ENCODE measurements at regions not wholly inside any gene's neighbourhood (a gene's known extent, or its start where the extent isn't known, plus 50 kb on each side); places are given as distances from the start of the nearest gene placed in this dataset.

- DNase-seq, result no peak
Observed at GRCh38 chr15:70257573-70258248, 160.0 kb upstream of the TLE3 start.

- no peak for DNase-seq
Observed at GRCh38 chr15:70257047-70257446, 159.3 kb upstream of the TLE3 start.

GRCh38 chr15:70254311-70254869, 156.7 kb upstream of the TLE3 start:
- DNase-seq, result no peak

- DNase-seq, result no peak
Observed at GRCh38 chr15:70253461-70254156, 155.9 kb upstream of the TLE3 start.

- DNase-seq, result no peak
Observed at GRCh38 chr15:70252951-70253320, 155.2 kb upstream of the TLE3 start.

DNA sequence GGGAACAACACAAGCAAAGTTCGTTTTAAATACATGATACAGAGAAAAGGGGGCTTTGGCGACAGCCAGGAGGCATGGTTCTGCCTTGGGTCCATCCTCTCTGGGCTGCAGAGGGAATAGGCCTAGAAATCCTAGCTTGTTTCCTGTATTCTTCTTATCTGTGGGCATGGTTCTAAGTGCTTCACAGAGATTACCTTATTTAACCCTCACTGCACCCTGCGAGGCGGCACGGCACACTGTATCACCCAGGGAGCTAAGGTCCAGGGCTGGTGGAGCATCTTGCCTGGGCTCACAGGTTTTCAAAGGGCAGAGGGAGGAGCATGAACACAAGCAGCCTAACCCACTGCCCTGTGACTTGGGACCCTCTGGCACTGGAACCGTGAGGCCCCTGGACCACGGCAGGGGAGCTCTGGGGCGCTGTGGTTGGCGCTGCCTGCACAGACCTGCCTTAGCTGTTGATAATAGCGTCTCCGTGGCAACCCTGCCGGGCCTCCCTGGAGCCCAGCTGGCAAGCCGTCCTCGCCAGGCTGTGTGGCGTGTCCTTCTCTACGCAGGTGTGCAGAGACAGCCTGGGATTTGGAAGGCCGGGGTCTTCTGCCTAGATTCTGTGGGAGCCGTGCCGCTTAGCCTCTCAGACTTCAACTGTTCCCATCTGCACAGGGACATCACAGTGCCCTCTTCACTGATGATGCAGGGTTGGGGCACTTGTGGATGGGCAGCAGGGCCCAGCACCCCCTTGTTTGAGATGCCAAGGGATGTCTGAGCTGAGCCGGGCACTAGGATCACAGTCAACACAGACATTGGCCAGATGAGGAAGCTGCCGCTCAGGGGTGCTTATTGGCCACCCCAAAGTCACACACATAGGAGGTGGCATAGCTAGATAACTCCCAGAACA, 154.6 kb upstream of the TLE3 start:
- DNase-seq, result no peak

DNA sequence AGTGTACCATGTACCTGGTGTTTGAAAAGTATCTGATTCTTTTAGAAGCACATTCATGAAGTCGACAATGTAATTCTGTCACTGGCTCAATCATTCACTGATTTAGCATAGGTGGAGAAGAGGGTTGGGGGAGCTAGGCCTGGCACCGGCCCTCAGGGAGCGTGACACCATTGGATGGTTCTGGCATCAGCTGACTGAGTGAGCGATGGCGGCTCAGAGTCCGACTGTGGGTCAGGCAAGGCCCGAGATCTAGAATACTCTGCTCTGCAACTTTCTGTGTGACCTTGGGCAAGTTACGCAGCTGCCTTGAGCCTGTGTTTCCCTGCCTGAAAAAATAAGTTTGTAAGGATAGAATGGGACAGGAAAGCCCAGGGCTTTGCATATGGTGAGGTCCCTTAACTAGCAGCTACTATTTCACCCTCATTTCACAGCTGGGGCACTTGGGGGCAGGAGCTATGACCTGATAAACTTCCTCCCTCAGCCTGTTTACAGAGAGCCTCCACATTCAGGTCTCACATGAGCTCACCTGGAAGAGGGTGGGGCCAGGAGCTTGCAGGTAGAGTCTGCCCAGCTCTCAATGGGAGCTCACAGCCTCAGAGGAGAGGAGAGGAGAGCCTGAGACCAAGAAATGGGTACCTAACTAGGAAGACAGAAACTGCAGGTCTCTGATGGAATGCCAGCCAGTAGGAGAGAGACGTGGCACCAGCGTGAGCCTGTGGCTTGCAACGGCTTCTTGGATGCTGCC, 153.7 kb upstream of the TLE3 start:
- no peak for DNase-seq

GRCh38 chr15:70250208-70251201, 152.8 kb upstream of the TLE3 start:
- DNase-seq, result no peak

GRCh38 chr15:70249616-70250015, 151.9 kb upstream of the TLE3 start:
- DNase-seq, result no peak

GRCh38 chr15:70248116-70249025, 150.7 kb upstream of the TLE3 start:
- no peak for DNase-seq

DNA sequence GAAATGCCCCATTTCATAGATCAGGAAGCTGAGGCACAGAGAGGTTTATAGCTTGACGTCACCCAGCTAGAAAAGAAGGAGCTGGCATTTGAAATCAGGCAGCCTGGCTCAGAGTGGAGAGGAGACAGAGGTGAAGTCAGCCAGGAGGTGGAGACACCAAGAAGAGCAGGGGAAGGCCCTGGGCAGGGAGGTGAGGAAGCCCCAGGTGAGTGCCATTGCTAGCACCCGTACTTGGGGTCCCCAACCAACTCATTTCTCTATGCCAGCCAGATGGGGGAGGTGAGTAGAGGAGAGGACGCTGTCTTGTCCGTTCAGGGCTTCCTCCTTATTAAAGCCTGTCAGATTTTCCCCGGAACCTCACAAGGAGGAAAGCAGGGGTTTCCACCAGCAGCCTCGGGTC, 149.6 kb upstream of the TLE3 start:
- DNase-seq, result no peak

DNA sequence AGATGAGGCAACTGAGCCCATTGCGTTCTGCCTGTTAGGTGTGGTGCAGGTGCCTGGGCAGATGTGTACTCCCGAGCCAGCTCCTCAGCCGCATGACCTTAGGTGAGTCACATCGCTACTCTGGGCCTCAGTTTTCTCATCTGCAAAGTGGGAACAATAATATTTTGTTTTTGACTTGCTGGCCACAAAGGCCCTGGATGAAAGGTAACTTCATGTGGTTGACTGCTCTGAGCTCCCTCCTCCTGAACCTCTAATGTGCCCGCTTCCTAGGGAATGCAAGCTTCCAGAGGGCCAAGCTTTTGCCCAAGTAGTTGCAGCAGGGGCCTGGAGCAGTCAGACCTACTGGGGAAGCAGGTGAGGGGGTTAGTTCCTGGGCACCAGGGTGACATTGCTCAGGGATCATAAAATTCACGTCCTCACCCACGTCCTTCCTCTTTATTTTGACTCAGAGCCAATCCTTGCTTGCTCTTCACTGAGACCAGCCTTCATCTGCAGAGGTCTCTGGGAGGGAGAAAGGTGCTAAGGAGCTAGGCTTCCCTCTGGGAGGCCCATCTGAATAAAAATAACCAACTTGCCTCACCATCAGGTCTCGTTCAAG, 149.0 kb upstream of the TLE3 start:
- no peak for DNase-seq

- DNase-seq, result no peak
Observed at GRCh38 chr15:70245932-70246622, 148.4 kb upstream of the TLE3 start.

DNA sequence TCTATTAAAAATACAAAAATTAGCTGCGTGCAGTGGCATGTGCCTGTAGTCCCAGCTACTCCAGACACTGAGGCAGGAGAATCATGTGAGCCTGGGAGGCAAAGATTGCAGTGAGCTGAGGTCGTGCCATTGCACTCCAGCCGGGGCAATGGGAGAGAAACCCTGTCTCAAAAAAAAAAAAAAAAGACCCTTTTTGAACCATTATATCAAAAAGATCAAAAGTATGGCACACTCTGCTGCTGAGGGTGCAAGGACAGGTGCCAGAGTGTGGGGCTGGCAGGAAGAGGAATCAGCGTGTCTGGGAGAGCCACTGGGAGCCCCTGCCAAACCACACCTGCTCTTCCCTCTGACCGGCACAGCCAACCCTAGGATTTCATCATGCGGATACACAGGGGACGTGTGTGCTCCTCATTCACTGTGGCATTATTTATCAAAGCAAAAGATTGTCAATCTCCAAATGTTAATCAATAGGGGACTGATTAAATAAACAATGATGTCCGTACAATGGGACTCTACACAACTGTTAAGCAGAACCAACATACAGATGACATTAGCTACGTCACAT, 147.3 kb upstream of the TLE3 start:
- no peak for DNase-seq

- DNase-seq, result no peak
Observed at GRCh38 chr15:70243686-70244540, 146.2 kb upstream of the TLE3 start.

GRCh38 chr15:70242951-70243685, 145.4 kb upstream of the TLE3 start:
- DNase-seq, result no peak
